Panc1 (cell line): ENCODE measurements at regions not wholly inside any gene's neighbourhood (a gene's known extent, or its start where the extent isn't known, plus 50 kb on each side); places are given as distances from the start of the nearest gene placed in this dataset.

Experiments
- CTCF ChIP-seq: fragments of 450-650 bp; IDR thresholded peaks from 2 replicates; pipeline ENCODE4 v1.5.1; 2017; ENCODE audit warnings: mild to moderate bottlenecking
- POLR2AphosphoS5 ChIP-seq: IDR thresholded peaks from 2 replicates; pipeline ENCODE4 v1.6.1; 2012; ENCODE audit warnings: mild to moderate bottlenecking, low read depth, low read length, moderate library complexity
- REST ChIP-seq, 2 experiments: IDR thresholded peaks; 2 replicates each; pipeline ENCODE4 v1.6.1; 2011 to 2012; ENCODE audit warnings: low read depth in 2 of 2, control low read depth in 1 of 2, low read length in 1 of 2, mild to moderate bottlenecking in 1 of 2, moderate library complexity in 1 of 2; ENCODE audit not compliant: insufficient read depth in 1 of 2
- TCF7L2 ChIP-seq: IDR thresholded peaks from 2 replicates; pipeline ENCODE4 v1.6.1; 2011; ENCODE audit warnings: mild to moderate bottlenecking, low read depth, low read length, inconsistent platforms

DNA sequence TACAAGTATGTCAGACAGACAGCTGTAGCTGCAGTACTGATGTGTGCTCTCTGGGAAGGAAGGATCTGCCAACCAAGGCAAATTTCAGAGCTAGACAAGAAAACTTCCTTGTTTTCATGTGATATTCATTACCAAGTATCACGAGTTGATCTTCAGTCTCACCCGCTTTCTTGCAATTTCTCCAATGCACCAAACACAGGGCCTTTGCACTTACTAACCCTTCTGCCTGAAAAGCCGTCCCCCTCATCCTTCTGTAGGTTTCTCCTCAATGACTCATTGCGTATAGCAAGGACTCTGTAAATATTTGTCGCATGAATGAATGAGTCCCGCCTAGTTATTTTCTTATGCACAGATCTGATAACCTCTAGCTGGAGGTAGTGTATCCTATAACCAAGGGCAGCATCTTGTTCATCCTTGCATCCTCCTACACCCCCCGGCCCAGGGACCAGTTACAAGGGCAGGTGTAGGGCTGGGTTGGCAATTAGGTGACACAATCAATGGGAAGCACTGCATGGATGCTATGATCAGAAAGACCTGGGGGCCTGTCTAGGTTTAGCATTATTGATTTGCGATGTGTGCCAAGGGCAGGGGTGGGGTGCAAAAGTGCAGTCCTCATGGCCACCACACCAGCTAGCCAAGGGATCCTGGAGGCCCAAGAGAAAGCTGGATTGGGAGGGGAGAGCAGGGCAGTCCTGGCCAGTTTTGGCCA is 51.4 kb upstream of the GPR157 start:
- no peak for TF ChIP-seq CTCF
- peak; percentile 51; the same call in 1 of the 2 replicates for TF ChIP-seq TCF7L2
- no peak for TF ChIP-seq REST (IDR thresholded peaks at IDR 0.05; ENCODE audit: insufficient read depth in 1 of 2, low read depth in 2 of 2, low read length in 1 of 2)
- 0 out of 2 replicates have a peak, but pooled peaks have one; percentile 43 for TF ChIP-seq POLR2AphosphoS5
